ENCODE measurements at regions not wholly inside any gene's neighbourhood (a gene's known extent, or its start where the extent isn't known, plus 50 kb on each side); places are given as distances from the start of the nearest gene placed in this dataset.
"Not testable (repeated sequence)": the region's sequence is repeated elsewhere in the genome, so short reads cannot be mapped to it uniquely, and the experiment has no call there.

DNA sequence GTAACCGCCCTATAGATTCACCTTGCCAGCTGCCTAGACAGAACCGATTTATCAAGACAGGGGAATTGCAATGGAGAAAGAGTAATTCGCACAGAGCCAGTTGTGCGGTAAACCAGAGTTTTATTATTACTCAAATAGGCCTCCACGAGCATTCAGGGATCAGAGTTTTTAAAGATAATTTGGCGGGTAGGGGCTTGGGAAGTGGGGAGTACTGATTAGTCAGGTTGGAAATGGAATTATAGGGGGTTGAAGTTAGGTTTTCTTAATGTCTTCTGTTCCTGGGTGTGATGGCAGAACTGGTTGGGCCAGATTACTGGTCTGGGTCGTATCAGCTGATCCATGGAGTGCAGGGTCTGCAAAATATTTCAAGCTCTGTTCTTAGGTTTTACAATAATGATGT is 756.9 kb upstream of the ADGRB3 start:
- H3K4me1 Mint-ChIP-seq; H3K27ac Mint-ChIP-seq; H3K9me3 Mint-ChIP-seq; H3K36me3 Mint-ChIP-seq (ENCODE audit: low read depth); H3K27me3 Mint-ChIP-seq (ENCODE audit: low read depth); H3K4me3 Mint-ChIP-seq: not testable (repeated sequence)

DNA sequence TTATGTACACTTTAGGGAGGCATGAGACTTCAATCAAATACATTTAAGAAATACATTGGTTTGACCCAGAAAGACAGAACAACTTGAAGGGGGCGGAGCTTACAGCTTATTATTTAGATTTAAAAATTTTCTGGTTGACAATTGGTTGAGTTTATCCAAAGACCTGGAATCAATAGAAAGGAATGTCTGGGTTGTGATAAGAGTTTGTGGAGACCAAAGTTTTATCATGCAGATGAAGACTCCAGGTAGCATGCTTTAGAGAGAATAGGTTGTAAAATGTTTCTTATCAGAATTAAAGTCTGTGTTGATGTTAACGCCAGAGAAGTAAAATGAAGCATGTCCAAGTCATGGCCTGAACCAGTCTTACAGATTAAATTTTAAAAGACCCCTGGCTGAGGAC is 757.8 kb upstream of the ADGRB3 start:
- H3K27me3 Mint-ChIP-seq (ENCODE audit: low read depth): no peaks in the 10 kb centered on the region
- H3K4me3 Mint-ChIP-seq: no peak overlapping the region
- no peaks in the 10 kb centered on the region for H3K36me3 Mint-ChIP-seq (ENCODE audit: low read depth)
- H3K4me1 Mint-ChIP-seq: no peaks in the 10 kb centered on the region
- peaks cover 12% of the 10 kb centered on the region for H3K9me3 Mint-ChIP-seq
- no peak for TF ChIP-seq CTCF (IDR thresholded peaks at IDR 0.05; ENCODE audit: unreplicated experiment in 3 of 3)
- H3K27ac Mint-ChIP-seq: no peak overlapping the region

GRCh38 chr6:67875877-67876383 is 759.2 kb upstream of the ADGRB3 start:
- H3K4me3 Mint-ChIP-seq: no peak overlapping the region
- no peaks in the 10 kb centered on the region for H3K27me3 Mint-ChIP-seq (ENCODE audit: low read depth)
- H3K9me3 Mint-ChIP-seq: peaks cover 13% of the 10 kb centered on the region
- no peaks in the 10 kb centered on the region for H3K4me1 Mint-ChIP-seq
- no peak overlapping the region for H3K27ac Mint-ChIP-seq
- TF ChIP-seq CTCF (IDR thresholded peaks at IDR 0.05; ENCODE audit: unreplicated experiment in 3 of 3): no peak
- H3K36me3 Mint-ChIP-seq (ENCODE audit: low read depth): no peaks in the 10 kb centered on the region

GRCh38 chr6:67870321-67870720 is 764.8 kb upstream of the ADGRB3 start:
- no peaks in the 10 kb centered on the region for H3K36me3 Mint-ChIP-seq (ENCODE audit: low read depth)
- no peak overlapping the region for H3K4me3 Mint-ChIP-seq
- no peak for TF ChIP-seq CTCF (IDR thresholded peaks at IDR 0.05; ENCODE audit: unreplicated experiment in 3 of 3)
- peaks cover 10% of the 10 kb centered on the region for H3K9me3 Mint-ChIP-seq
- H3K4me1 Mint-ChIP-seq: no peaks in the 10 kb centered on the region
- H3K27ac Mint-ChIP-seq: no peak overlapping the region
- no peaks in the 10 kb centered on the region for H3K27me3 Mint-ChIP-seq (ENCODE audit: low read depth)

- H3K4me1 Mint-ChIP-seq: no peaks in the 10 kb centered on the region
- H3K4me3 Mint-ChIP-seq: no peak overlapping the region
- no peak for TF ChIP-seq CTCF (IDR thresholded peaks at IDR 0.05; ENCODE audit: unreplicated experiment in 3 of 3)
- no peaks in the 10 kb centered on the region for H3K36me3 Mint-ChIP-seq (ENCODE audit: low read depth)
- H3K9me3 Mint-ChIP-seq: peaks cover 3% of the 10 kb centered on the region
- no peak overlapping the region for H3K27ac Mint-ChIP-seq
- no peaks in the 10 kb centered on the region for H3K27me3 Mint-ChIP-seq (ENCODE audit: low read depth)
These were observed 771.7 kb upstream of the ADGRB3 start for GRCh38 chr6:67863346-67863745.

DNA sequence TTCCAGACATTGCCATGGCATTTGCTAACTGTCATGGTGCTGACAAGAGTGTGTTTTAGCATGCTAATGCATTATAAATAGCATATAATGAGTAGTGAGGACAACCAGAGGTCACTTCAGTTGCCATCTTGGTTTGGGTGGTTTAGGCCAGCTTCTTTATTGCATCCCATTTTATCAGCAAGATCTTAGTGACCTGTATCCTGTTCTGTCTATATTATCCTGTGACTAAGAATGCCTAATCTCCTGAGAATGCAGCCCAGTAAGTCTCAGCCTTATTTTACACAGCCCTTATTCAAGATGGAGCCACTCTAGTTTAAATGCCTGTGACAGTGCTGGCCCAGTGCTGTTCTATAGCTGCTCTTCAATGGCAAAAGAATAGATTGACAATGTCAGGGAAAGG is 781.0 kb upstream of the ADGRB3 start:
- Mint-ChIP-seq H3K4me1 (no peaks in the 10 kb centered on the region), H3K9me3 (peaks cover 7% of the 10 kb centered on the region), H3K27ac (no peak overlapping the region), H3K4me3 (no peak overlapping the region), H3K36me3 (ENCODE audit: low read depth) (no peaks in the 10 kb centered on the region), H3K27me3 (ENCODE audit: low read depth) (no peaks in the 10 kb centered on the region)
- TF ChIP-seq CTCF (IDR thresholded peaks at IDR 0.05; ENCODE audit: unreplicated experiment in 3 of 3): no peak

Data from nephron (organoid).